B cell (primary cell): ENCODE measurements at regions not wholly inside any gene's neighbourhood (a gene's known extent, or its start where the extent isn't known, plus 50 kb on each side); places are given as distances from the start of the nearest gene placed in this dataset.

Experiments
- EZH2 ChIP-seq: IDR thresholded peaks from 2 replicates; pipeline ENCODE4 v1.6.1; 2012; ENCODE audit warnings: borderline replicate concordance, low read depth, mild to moderate bottlenecking, moderate library complexity, low read length; ENCODE audit not compliant: insufficient read depth, poor library complexity, severe bottlenecking
- TF ChIP-seq, protein P1 (sequence below): fragments of 200-600 bp; IDR thresholded peaks from one replicate; pipeline ENCODE4 v1.8.0; 2022; ENCODE audit warnings: antibody characterized with exemption, mild to moderate bottlenecking

DNA sequence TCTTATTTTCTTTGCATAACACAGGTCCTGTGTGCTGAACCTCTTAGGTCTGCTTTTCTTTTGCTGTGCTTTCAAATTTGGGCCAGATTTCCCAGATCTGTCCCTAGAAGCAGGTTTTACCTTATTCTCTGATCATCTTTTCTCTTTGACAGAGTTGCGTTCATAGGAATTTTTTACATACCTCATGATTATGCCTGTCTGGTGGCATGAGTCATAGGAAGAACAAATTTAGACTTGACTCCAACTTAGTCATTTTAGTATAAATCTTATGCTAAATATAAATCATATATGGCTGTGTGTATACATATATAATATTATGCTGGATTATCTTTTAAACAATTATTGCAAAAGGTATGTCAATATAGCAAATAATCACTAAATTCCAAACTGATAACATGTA lies 1038.9 kb downstream of the GRM8 start:
- TF ChIP-seq, protein P1, sequence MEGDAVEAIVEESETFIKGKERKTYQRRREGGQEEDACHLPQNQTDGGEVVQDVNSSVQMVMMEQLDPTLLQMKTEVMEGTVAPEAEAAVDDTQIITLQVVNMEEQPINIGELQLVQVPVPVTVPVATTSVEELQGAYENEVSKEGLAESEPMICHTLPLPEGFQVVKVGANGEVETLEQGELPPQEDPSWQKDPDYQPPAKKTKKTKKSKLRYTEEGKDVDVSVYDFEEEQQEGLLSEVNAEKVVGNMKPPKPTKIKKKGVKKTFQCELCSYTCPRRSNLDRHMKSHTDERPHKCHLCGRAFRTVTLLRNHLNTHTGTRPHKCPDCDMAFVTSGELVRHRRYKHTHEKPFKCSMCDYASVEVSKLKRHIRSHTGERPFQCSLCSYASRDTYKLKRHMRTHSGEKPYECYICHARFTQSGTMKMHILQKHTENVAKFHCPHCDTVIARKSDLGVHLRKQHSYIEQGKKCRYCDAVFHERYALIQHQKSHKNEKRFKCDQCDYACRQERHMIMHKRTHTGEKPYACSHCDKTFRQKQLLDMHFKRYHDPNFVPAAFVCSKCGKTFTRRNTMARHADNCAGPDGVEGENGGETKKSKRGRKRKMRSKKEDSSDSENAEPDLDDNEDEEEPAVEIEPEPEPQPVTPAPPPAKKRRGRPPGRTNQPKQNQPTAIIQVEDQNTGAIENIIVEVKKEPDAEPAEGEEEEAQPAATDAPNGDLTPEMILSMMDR, result no peak
- TF ChIP-seq EZH2, result no peak
